C4-2B (cell line): ENCODE measurements at regions not wholly inside any gene's neighbourhood (a gene's known extent, or its start where the extent isn't known, plus 50 kb on each side); places are given as distances from the start of the nearest gene placed in this dataset.

Source experiments
- CTCF ChIP-seq: fragments of 450-650 bp; conservative IDR thresholded peaks from 2 replicates; pipeline ENCODE4 v1.5.1; 2017; ENCODE audit warnings: mild to moderate bottlenecking
- ZFX ChIP-seq: fragments of 450-650 bp; IDR thresholded peaks from 2 replicates; pipeline ENCODE4 v1.6.1; 2017

GRCh38 chrX:114073926-114074325 lies 510.0 kb upstream of the HTR2C start:
- TF ChIP-seq CTCF, result no peak
- no peak for TF ChIP-seq ZFX
